GM12875 (cell line): ENCODE measurements at regions not wholly inside any gene's neighbourhood (a gene's known extent, or its start where the extent isn't known, plus 50 kb on each side); places are given as distances from the start of the nearest gene placed in this dataset.

Experiments used
- H3K4me3 ChIP-seq: one replicate; pipeline ENCODE4 v1.5.1; 2011; ENCODE audit warnings: low read depth, low read length, control low read depth
- TF ChIP-seq, protein P1 (sequence below): IDR thresholded peaks from 2 replicates; pipeline ENCODE4 v1.5.1; 2011; ENCODE audit warnings: low read depth, mild to moderate bottlenecking, control low read depth, inconsistent platforms, low read length, moderate library complexity, borderline replicate concordance; ENCODE audit not compliant: insufficient read depth

DNA sequence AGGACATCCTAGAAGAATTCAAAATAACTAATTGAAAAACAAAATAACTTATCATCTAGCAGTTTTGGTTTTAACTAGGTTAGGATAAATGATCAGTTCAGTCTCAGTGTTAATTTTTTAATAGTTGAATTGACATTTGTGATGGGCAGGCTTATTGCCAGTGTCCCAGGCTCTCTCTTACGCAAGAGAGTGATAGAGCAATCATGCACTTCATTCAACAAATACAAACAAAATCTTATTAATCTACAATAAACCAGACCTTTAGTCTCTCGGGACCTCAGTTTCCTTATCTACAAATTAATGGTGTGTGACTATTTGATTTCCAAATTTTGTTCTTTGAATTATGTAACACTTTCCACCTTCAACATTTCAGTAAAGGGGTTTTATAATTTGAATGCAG, 385.9 kb upstream of the JAG1 start:
- H3K4me3 ChIP-seq = no peak overlapping the region
- TF ChIP-seq, protein P1, sequence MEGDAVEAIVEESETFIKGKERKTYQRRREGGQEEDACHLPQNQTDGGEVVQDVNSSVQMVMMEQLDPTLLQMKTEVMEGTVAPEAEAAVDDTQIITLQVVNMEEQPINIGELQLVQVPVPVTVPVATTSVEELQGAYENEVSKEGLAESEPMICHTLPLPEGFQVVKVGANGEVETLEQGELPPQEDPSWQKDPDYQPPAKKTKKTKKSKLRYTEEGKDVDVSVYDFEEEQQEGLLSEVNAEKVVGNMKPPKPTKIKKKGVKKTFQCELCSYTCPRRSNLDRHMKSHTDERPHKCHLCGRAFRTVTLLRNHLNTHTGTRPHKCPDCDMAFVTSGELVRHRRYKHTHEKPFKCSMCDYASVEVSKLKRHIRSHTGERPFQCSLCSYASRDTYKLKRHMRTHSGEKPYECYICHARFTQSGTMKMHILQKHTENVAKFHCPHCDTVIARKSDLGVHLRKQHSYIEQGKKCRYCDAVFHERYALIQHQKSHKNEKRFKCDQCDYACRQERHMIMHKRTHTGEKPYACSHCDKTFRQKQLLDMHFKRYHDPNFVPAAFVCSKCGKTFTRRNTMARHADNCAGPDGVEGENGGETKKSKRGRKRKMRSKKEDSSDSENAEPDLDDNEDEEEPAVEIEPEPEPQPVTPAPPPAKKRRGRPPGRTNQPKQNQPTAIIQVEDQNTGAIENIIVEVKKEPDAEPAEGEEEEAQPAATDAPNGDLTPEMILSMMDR = no peak

DNA sequence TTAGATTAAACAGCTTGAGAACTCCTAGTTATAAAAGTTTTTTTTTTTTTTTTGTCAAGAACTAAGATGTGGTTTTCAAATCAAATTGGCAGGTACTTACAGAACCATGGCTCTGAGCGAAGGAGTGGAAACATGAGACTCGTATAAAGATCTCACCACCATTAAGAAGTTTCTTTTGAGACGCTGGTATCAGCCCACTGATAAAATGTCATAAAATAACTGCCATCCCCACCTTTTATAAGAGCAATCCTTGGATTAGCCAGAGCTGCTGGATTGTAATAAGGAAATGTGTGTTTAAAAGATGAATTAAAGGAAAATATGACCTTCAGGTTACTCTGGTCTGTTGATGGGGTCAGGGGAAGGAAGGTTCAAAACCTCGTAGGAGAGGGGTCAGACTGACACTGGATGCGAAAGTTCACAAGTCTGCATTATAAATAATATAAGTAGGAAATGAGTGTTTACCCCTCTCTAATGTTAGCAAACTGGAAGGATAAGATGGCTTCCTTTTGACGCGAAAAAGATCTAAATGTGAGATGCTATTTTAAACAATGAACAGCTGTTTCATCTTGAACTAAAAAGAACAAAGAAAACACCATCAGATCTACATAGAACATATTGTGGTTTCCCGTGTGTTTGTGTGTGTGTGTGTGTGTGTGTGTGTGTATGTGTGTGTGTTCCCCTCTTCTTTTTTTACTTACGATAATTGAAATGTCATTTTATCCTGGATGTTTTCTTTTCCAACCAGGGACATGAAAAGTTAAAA, 386.8 kb upstream of the JAG1 start:
- H3K4me3 ChIP-seq = no peak overlapping the region
- TF ChIP-seq, protein P1 = no peak

DNA sequence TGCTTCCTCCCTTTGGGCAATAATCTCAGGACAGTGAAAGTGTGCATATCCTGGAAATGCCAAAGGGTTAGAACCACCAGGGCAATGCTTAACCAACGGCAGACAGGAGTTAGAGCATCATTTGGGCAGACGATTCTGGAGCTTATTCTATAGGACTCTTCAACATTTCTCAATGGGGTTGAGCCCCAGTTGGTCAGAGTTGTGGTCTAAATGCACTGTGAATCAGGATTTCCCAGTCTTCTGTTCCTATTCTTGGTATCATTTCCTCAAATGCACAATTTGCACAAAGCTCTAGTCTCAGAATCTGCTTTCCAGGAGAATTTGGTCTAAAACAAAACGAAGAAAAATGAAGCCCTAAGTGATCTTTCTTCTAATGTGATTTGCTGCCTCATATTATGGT, 389.6 kb upstream of the JAG1 start:
- TF ChIP-seq, protein P1 = no peak
- H3K4me3 ChIP-seq = no peak overlapping the region

DNA sequence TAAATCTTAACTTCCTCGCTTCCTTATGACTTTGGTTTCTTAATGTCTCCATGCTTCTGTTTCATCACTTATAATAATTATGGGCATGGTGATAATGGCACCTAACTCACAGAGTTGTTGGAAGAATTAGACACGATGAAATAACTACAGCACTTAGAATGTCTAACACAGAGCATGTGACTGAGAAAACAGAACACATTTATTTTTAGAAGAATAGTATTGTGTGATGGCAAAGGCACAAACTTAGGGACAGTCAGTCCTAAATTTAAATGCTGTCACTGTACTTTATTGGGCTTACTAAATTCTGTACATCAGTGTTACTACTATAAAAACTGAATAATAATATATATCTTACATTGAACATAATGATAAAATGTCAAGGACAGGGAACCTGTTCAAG, 391.1 kb upstream of the JAG1 start:
- no peak overlapping the region for H3K4me3 ChIP-seq
- TF ChIP-seq, protein P1 = no peak

DNA sequence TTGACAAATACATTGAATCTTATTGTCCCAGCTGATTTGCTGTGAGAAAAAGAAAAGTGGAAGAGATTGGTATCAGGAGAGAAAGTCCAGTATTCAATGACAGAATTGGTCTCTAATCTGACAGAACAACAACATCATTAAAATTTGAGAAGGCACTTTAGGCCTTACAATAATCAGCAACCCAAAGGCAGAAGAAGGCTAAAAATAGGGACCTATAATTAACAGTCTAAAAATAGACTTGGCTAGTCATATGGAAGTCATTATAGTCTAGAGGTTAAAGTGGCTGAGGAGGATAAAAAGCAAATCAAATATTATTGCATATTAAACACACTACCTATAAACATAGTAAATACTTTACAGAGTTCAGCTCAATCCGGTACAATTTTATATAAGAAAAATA, 393.6 kb upstream of the JAG1 start:
- TF ChIP-seq, protein P1 = no peak
- H3K4me3 ChIP-seq = no peak overlapping the region

DNA sequence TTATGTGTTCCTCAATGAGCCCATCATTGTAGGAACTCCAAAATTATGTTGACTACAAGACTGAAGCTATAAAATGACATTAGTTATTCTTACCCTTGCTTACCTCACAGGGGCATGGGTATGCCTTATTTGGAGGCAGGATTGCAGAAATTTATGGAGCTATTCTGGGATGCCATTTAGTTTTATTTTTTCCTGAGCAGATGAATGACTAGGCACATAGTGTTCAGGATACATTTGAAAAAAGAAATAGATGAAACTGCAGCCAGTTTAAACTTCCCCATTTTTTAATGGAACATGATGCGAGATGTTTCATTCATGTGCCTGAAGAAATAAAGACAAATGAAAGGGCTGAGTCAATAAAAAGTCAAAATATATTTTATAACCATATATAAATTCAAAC, 399.2 kb upstream of the JAG1 start:
- TF ChIP-seq, protein P1 = no peak
- no peak overlapping the region for H3K4me3 ChIP-seq

DNA sequence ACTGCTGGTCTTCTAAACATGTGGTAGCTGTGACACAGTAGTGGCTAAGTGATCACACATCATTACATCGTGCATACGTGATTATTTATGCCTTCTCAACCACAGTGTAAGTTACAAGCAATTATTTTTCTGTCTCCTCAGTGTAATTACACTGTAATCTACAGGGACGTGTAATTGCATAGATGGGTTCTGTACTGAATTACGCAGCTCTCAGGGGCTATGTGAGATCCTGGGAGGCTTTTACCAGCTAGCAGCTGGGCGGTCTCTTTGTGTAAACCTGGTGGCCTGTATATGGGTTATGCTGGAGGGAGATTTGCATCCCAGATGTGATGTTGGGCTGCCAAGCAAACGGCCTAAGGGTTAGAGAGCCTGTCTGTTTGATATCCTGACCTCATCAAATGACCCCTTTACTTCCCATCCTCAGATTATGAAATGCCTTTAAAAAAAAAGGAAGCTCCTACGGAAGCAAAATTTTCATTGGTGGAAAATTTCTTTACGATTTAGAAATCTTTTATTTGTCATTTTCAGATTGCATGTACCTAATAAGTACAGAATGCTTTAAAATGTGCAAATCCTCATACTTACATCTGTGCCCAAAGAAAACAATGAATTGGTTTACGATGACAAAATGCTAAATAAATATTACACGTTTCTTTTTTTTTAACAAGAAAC, 402.8 kb upstream of the JAG1 start:
- TF ChIP-seq, protein P1 = no peak
- H3K4me3 ChIP-seq = no peak overlapping the region
